GM12873 (cell line): ENCODE measurements at regions not wholly inside any gene's neighbourhood (a gene's known extent, or its start where the extent isn't known, plus 50 kb on each side); places are given as distances from the start of the nearest gene placed in this dataset.

Experiments used
- CTCF ChIP-seq: IDR thresholded peaks from 2 replicates; pipeline ENCODE4 v1.5.1; 2012; ENCODE audit warnings: low read depth, mild to moderate bottlenecking, moderate library complexity, low read length, control low read depth; ENCODE audit not compliant: insufficient read depth; ENCODE audit errors: missing control alignments

- TF ChIP-seq CTCF, result no peak
These were observed 211.1 kb downstream of the GLUD2 start for GRCh38 chrX:121258545-121258944.

GRCh38 chrX:121259170-121259569, 211.8 kb downstream of the GLUD2 start:
- no peak for TF ChIP-seq CTCF

- no peak for TF ChIP-seq CTCF
These were observed 213.3 kb downstream of the GLUD2 start for GRCh38 chrX:121260596-121261240.

GRCh38 chrX:121283921-121284320, 236.5 kb downstream of the GLUD2 start:
- no peak for TF ChIP-seq CTCF

- TF ChIP-seq CTCF, result no peak
These were observed 251.1 kb downstream of the GLUD2 start for GRCh38 chrX:121298499-121298898.

GRCh38 chrX:121301356-121301755, 253.9 kb downstream of the GLUD2 start:
- TF ChIP-seq CTCF, result no peak

- TF ChIP-seq CTCF, result no peak
These were observed 254.4 kb downstream of the GLUD2 start for GRCh38 chrX:121301822-121302221.
